DOHH2 (cell line): ENCODE measurements at regions not wholly inside any gene's neighbourhood (a gene's known extent, or its start where the extent isn't known, plus 50 kb on each side); places are given as distances from the start of the nearest gene placed in this dataset.

Experiments
- CTCF ChIP-seq: fragments of 200-600 bp; sonication (generic); IDR thresholded peaks from one replicate; pipeline ENCODE4 v1.5.1; 2014; ENCODE audit warnings: antibody characterized with exemption, mild to moderate bottlenecking, low read depth, low read length; ENCODE audit not compliant: poor library complexity, severe bottlenecking
- EZH2phosphoT487 ChIP-seq: fragments of 200-600 bp; sonication (generic); IDR thresholded peaks from 2 replicates; pipeline ENCODE4 v1.6.1; 2017; ENCODE audit warnings: borderline replicate concordance, mild to moderate bottlenecking, antibody characterized with exemption, low read length, moderate library complexity, mixed read lengths

GRCh38 chr6:112485120-112485826 lies 138.1 kb downstream of the RFPL4B start:
- TF ChIP-seq CTCF (no peak), EZH2phosphoT487 (no peak)
